ENCODE measurements at regions not wholly inside any gene's neighbourhood (a gene's known extent, or its start where the extent isn't known, plus 50 kb on each side); places are given as distances from the start of the nearest gene placed in this dataset.

DNA sequence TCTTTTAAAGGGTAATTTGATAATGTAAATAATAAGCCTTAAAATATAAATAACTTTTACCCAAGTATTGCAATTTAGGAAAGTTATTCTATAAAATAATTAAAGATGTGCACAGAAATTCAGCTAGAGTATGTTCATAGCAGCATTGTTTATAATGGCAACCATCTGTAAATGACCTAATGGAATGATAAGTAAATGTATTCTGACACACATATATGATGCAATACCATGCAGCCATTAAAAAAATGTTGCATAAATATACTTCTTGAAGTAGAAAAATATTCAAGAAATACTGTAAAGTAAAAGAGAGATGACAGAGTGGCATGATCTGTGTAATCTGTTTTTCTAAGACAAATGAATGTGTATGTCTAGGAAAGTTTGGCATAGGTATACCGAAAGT lies 545.7 kb downstream of the ZEB2 start:
- ChIA-PET POLR2A (no interaction called here), CTCF (no interaction called here)
- TF ChIP-seq, protein P1, sequence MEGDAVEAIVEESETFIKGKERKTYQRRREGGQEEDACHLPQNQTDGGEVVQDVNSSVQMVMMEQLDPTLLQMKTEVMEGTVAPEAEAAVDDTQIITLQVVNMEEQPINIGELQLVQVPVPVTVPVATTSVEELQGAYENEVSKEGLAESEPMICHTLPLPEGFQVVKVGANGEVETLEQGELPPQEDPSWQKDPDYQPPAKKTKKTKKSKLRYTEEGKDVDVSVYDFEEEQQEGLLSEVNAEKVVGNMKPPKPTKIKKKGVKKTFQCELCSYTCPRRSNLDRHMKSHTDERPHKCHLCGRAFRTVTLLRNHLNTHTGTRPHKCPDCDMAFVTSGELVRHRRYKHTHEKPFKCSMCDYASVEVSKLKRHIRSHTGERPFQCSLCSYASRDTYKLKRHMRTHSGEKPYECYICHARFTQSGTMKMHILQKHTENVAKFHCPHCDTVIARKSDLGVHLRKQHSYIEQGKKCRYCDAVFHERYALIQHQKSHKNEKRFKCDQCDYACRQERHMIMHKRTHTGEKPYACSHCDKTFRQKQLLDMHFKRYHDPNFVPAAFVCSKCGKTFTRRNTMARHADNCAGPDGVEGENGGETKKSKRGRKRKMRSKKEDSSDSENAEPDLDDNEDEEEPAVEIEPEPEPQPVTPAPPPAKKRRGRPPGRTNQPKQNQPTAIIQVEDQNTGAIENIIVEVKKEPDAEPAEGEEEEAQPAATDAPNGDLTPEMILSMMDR (IDR thresholded peaks at IDR 0.05; ENCODE audit: control extremely low read depth, extremely low read depth, low read depth, missing control alignments), result no peak
- no peak for DNase-seq (ENCODE audit: extremely low spot score)

- TF ChIP-seq, protein P1 (IDR thresholded peaks at IDR 0.05; ENCODE audit: control extremely low read depth, extremely low read depth, low read depth, missing control alignments), result no peak
- DNase-seq (ENCODE audit: extremely low spot score), result no peak
- CTCF ChIA-PET, result interaction anchor here (1.0 to 2.8 kb wide), 3 partner anchors 9 to 232 kb away, joined by 3 to 9 read pairs (median 3); no protein-coding TSS in a partner anchor
- POLR2A ChIA-PET, result no interaction called here
These were observed 551.1 kb downstream of the ZEB2 start for GRCh38 chr2:143968860-143969259.

- TF ChIP-seq, protein P1 (IDR thresholded peaks at IDR 0.05; ENCODE audit: control extremely low read depth, extremely low read depth, low read depth, missing control alignments), result no peak
- no peak for DNase-seq (ENCODE audit: extremely low spot score)
- POLR2A ChIA-PET, result no interaction called here
- CTCF ChIA-PET, result interaction anchor here (1.2 to 2.8 kb wide), 2 partner anchors 10 kb away, joined by 3 to 9 read pairs; no protein-coding TSS in a partner anchor
These were observed 551.6 kb downstream of the ZEB2 start for GRCh38 chr2:143968360-143968759.

DNA sequence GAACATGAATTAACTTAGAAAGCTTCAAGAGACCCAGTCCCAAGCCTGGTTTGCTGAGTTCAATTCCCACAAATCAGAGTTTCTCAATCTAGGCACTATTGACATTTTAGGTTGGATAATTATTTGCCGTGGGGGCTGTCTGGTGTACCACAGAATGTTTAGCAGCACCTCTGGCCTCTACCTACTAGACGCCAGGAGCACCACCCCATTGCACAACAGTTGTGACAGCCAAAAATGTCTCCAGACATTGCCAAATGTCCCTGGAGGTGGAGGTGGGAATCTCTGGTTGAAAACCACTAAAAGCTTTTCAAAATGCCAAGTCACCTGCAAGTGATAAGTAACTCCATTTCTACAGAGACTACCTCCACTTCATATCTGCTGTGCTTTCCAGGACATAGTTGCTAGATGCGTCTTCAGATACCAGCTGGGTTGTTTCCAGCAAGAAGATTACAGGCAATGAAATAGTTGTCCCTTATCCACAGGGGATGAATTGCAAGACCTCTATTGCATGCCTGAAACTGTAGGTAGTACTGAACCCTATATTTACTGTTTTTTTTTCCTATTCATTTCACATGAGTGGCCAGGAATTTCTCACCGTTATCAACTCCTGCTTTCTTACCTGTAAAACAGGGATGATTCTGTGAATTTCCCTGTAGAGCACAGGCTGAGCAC lies 554.3 kb downstream of the ZEB2 start:
- no peak for DNase-seq (ENCODE audit: extremely low spot score)
- TF ChIP-seq, protein P1 (IDR thresholded peaks at IDR 0.05; ENCODE audit: control extremely low read depth, extremely low read depth, low read depth, missing control alignments), result no peak
- ChIA-PET POLR2A (no interaction called here), CTCF (interaction anchor here (0.9 kb wide), 2 partner anchors 17 to 237 kb away, joined by 3 read pairs; no protein-coding TSS in a partner anchor)

DNA sequence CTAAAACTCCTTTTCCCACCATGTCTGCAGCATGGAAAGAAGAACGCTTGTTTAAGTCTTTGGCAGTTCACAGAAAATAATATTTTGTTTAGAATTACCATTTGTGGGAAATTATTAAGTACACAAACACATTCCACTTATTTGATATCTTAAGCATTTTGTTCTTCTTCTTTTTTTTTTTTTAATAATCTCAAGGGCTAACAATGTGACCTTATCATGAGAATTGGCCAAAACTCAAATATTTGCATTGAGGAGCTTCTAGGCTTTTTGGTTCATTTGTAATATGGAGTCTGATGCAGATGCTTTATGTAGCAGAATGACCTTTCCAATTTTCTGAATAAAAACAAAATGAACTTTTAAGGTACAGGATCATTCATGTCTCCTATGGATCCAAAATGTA lies 555.0 kb downstream of the ZEB2 start:
- TF ChIP-seq, protein P1 (IDR thresholded peaks at IDR 0.05; ENCODE audit: control extremely low read depth, extremely low read depth, low read depth, missing control alignments), result no peak
- CTCF ChIA-PET, result interaction anchor here (0.7 to 0.9 kb wide), 2 partner anchors 11 to 18 kb away, joined by 3 read pairs; no protein-coding TSS in a partner anchor
- DNase-seq (ENCODE audit: extremely low spot score), result no peak
- POLR2A ChIA-PET, result no interaction called here

- ChIA-PET POLR2A (no interaction called here), CTCF (interaction anchor here (0.5 to 2.2 kb wide), 3 partner anchors 11 to 441 kb away, joined by 3 to 5 read pairs (median 4); no protein-coding TSS in a partner anchor)
- TF ChIP-seq, protein P1 (IDR thresholded peaks at IDR 0.05; ENCODE audit: control extremely low read depth, extremely low read depth, low read depth, missing control alignments), result no peak
- DNase-seq (ENCODE audit: extremely low spot score), result no peak
These were observed 559.7 kb downstream of the ZEB2 start for GRCh38 chr2:143960177-143960576.
